T-helper 2 cell treated with Interferon-gamma antibody and Interleukin-4, amounts not matched to agents 5 μg/mL and 100 μg/mL, for 36 hours (primary cell): ENCODE measurements at regions not wholly inside any gene's neighbourhood (a gene's known extent, or its start where the extent isn't known, plus 50 kb on each side); places are given as distances from the start of the nearest gene placed in this dataset.
"Not testable (repeated sequence)": the region's sequence is repeated elsewhere in the genome, so short reads cannot be mapped to it uniquely, and the experiment has no call there.

Experiments used
- DNase-seq: peaks from one replicate; pipeline ENCODE4 v3.0.0; 2021; ENCODE audit warnings: low spot score
- H3K27ac Mint-ChIP-seq: one replicate; pipeline ENCODE4 v1.8.0; 2021; ENCODE audit warnings: mild to moderate bottlenecking, mixed read lengths
- H3K27me3 Mint-ChIP-seq: one replicate; pipeline ENCODE4 v1.8.0; 2021; ENCODE audit warnings: low read depth, mixed read lengths
- H3K36me3 Mint-ChIP-seq: one replicate; pipeline ENCODE4 v1.8.0; 2021; ENCODE audit warnings: low read depth, mixed read lengths
- H3K4me1 Mint-ChIP-seq: one replicate; pipeline ENCODE4 v1.8.0; 2021; ENCODE audit warnings: low read depth, mixed read lengths
- H3K4me3 Mint-ChIP-seq: one replicate; pipeline ENCODE4 v1.8.0; 2022; ENCODE audit warnings: mild to moderate bottlenecking, moderate library complexity, mixed read lengths
- H3K9me3 Mint-ChIP-seq: one replicate; pipeline ENCODE4 v1.8.0; 2021; ENCODE audit warnings: mixed read lengths

GRCh38 chr6:168915242-168915641 is 338.4 kb downstream of the THBS2 start:
- DNase-seq: no peak
- Mint-ChIP-seq H3K27ac (no peak overlapping the region), H3K27me3 (peaks cover 4% of the 10 kb centered on the region), H3K9me3 (no peaks in the 10 kb centered on the region), H3K4me1 (no peaks in the 10 kb centered on the region), H3K4me3 (no peak overlapping the region), H3K36me3 (no peaks in the 10 kb centered on the region)

GRCh38 chr6:168913866-168914469 is 339.7 kb downstream of the THBS2 start:
- DNase-seq: no peak
- no peaks in the 10 kb centered on the region for H3K4me1 Mint-ChIP-seq
- H3K4me3 Mint-ChIP-seq: no peak overlapping the region
- H3K9me3 Mint-ChIP-seq: no peaks in the 10 kb centered on the region
- H3K36me3 Mint-ChIP-seq: no peaks in the 10 kb centered on the region
- H3K27ac Mint-ChIP-seq: no peak overlapping the region
- peaks cover 4% of the 10 kb centered on the region for H3K27me3 Mint-ChIP-seq

DNA sequence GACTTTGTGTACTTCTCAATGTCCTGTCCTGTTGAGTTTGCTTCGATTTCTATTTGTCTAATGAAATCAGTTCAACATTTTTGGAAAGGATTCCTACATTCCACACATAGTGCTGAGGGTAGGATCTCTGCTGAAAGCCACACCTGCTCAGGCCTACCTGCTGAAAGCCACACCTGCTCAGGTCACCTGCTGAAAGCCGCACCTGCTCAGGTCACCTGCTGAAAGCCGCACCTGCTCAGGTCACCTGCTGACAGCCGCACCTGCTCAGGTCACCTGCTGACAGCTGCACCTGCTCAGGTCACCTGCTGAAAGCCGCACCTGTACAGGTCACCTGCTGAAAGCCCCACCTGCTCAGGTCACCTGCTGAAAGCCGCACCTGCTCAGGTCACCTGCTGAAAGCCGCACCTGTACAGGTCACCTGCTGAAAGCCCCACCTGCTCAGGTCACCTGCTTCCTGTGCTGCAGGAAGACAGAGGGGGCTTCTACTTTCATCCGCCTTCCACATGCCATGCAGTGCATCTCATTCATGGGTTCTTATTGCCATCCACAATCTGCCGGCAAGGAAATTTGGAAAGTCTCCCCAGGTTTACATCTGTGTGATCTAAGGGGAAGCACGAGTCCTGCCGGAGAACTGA is 340.3 kb downstream of the THBS2 start:
- not testable (repeated sequence) for H3K27me3 Mint-ChIP-seq, H3K36me3 Mint-ChIP-seq, H3K9me3 Mint-ChIP-seq, DNase-seq, H3K4me1 Mint-ChIP-seq, H3K27ac Mint-ChIP-seq, H3K4me3 Mint-ChIP-seq

DNA sequence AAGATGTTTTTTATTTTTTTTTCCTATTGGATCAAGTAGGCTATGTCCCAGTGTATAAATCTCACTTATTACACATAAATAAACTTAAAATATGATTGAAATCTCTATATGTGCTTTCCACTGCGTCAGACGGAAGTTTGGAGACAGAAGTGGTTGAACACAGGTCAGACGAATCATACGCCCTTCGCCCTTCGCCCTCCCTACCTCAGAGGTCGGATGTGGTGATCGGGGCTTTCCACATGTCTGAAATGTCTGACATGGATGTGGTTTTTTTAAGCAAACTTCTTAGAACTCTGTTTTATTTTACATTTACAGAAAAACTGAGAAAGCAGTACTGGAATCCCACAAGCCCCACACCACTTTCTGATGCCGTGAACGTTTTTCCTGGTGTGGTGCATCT is 344.4 kb downstream of the THBS2 start:
- Mint-ChIP-seq H3K27me3 (no peaks in the 10 kb centered on the region), H3K27ac (no peak overlapping the region), H3K9me3 (no peaks in the 10 kb centered on the region), H3K4me1 (no peaks in the 10 kb centered on the region), H3K4me3 (no peak overlapping the region), H3K36me3 (no peaks in the 10 kb centered on the region)
- DNase-seq: no peak

DNA sequence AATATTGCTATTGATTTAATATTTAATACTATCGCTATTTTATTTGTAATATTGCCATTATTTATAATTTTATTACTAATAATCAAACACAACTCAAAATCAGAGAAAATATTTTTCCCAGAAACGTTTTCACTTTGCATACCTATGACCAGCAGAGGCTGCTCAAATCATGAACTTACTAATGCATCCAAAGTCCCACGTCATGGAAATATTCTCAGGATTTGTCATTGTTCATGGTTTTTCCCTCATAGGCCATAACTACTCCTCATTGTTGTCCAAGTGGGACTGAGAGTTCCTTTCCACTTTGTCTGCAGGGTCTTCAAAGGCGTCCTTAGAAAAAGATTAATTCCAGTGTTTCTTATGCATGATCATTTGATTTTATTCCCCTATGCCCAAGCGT is 344.8 kb downstream of the THBS2 start:
- H3K4me3 Mint-ChIP-seq: no peak overlapping the region
- no peaks in the 10 kb centered on the region for H3K9me3 Mint-ChIP-seq

GRCh38 chr6:168908166-168908565 is 345.5 kb downstream of the THBS2 start:
- Mint-ChIP-seq H3K27ac (no peak overlapping the region), H3K4me1 (no peaks in the 10 kb centered on the region), H3K36me3 (no peaks in the 10 kb centered on the region), H3K4me3 (no peak overlapping the region), H3K27me3 (no peaks in the 10 kb centered on the region), H3K9me3 (no peaks in the 10 kb centered on the region)
- no peak for DNase-seq

More for the DNA sequence above, 344.8 kb downstream of the THBS2 start:
- Mint-ChIP-seq H3K4me1 (no peaks in the 10 kb centered on the region), H3K27me3 (no peaks in the 10 kb centered on the region), H3K36me3 (no peaks in the 10 kb centered on the region), H3K27ac (no peak overlapping the region)
- DNase-seq: no peak

DNA sequence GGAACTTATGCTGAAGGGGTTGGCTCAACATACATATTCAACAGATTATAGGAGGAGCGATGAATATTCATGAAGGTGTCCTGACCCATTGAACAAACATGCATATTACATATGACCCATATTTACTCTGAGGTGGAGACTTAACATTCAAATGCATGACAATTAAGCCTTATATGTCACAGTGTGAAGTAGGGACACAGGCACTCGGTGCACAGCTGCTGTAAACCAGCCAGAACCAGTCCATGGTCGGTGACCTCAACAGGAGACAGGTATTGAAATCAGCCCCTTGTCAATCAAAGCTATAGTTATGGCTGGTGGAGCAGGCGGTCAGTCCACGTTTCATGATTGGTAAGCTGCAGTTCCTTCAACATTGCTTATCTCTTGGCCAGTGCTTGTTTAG is 347.3 kb downstream of the THBS2 start:
- no peaks in the 10 kb centered on the region for H3K9me3 Mint-ChIP-seq
- no peaks in the 10 kb centered on the region for H3K27me3 Mint-ChIP-seq
- H3K4me3 Mint-ChIP-seq: no peak overlapping the region
- no peak overlapping the region for H3K27ac Mint-ChIP-seq
- H3K4me1 Mint-ChIP-seq: no peaks in the 10 kb centered on the region
- no peaks in the 10 kb centered on the region for H3K36me3 Mint-ChIP-seq
- no peak for DNase-seq

GRCh38 chr6:168905451-168906090 is 348.1 kb downstream of the THBS2 start:
- DNase-seq: no peak
- no peak overlapping the region for H3K4me3 Mint-ChIP-seq
- no peak overlapping the region for H3K27ac Mint-ChIP-seq
- no peaks in the 10 kb centered on the region for H3K36me3 Mint-ChIP-seq
- H3K27me3 Mint-ChIP-seq: no peaks in the 10 kb centered on the region
- H3K9me3 Mint-ChIP-seq: no peaks in the 10 kb centered on the region
- H3K4me1 Mint-ChIP-seq: no peaks in the 10 kb centered on the region

DNA sequence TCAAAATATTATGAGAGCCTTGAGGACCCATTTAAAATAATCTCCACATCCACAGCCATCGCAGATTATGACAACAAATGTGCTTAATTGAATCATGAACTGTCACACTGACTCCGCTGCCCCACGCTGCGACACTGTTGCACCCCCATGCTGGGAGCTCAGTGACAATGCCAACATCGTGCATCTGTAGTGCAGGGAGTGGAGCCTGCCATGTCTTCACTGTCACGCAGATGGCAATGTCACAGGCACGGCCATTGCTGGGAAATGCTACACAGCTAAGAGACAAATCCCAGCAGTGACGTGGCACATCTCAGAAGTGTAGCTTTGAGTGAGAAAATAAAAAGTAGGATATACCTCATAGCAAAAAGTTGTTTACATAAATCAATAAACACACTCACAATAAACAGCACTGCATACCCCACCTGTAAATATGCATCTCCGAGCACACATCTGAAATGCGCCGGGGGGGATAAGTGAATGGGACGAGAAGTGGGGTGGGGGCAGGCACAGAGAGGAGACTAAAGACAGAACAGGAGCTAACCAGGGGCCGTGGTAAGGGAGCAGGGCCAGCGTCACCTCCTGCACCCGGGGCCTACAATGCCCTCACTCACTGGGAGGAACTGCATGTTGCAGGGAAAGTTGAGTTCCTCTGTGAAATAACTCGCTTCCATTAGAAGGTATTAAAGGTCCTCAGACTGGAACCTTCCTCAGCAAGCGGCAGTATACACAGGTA is 349.9 kb downstream of the THBS2 start:
- Mint-ChIP-seq H3K27ac (no peak overlapping the region), H3K4me1 (no peaks in the 10 kb centered on the region), H3K9me3 (no peaks in the 10 kb centered on the region), H3K36me3 (no peaks in the 10 kb centered on the region), H3K27me3 (peaks cover 6% of the 10 kb centered on the region), H3K4me3 (no peak overlapping the region)
- no peak for DNase-seq

GRCh38 chr6:168902075-168902474 is 351.6 kb downstream of the THBS2 start:
- Mint-ChIP-seq H3K9me3 (no peaks in the 10 kb centered on the region), H3K27ac (no peak overlapping the region), H3K27me3 (peaks cover 9% of the 10 kb centered on the region), H3K4me3 (no peak overlapping the region), H3K4me1 (no peaks in the 10 kb centered on the region), H3K36me3 (no peaks in the 10 kb centered on the region)
- DNase-seq: no peak

GRCh38 chr6:168901076-168901475 is 352.6 kb downstream of the THBS2 start:
- Mint-ChIP-seq H3K27me3 (peaks cover 9% of the 10 kb centered on the region), H3K27ac (no peak overlapping the region), H3K4me3 (no peak overlapping the region), H3K36me3 (no peaks in the 10 kb centered on the region), H3K4me1 (peaks cover under 1% of the 10 kb centered on the region), H3K9me3 (no peaks in the 10 kb centered on the region)
- no peak for DNase-seq

DNA sequence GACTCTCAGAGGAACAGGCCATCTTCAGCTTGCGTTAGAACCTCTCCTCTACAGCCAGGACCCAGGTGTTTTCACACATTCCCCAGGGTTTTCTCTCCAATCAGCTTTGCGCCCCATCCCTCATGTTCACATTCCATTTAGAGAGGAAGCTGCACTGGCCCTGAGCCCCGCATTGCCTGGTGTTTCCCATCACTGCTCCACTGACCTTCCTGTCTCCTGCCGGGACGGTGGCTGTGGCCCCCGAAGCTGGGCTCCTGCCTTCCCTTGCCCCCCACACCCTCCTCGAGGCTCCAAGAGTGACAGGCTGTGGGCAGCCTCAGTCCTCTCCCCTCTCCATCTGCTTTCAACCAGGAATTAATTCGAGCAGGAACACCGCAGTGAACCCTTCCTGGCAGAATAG is 357.3 kb downstream of the THBS2 start:
- Mint-ChIP-seq H3K9me3 (no peaks in the 10 kb centered on the region), H3K4me3 (no peak overlapping the region), H3K27me3 (peaks cover 9% of the 10 kb centered on the region)

DNA sequence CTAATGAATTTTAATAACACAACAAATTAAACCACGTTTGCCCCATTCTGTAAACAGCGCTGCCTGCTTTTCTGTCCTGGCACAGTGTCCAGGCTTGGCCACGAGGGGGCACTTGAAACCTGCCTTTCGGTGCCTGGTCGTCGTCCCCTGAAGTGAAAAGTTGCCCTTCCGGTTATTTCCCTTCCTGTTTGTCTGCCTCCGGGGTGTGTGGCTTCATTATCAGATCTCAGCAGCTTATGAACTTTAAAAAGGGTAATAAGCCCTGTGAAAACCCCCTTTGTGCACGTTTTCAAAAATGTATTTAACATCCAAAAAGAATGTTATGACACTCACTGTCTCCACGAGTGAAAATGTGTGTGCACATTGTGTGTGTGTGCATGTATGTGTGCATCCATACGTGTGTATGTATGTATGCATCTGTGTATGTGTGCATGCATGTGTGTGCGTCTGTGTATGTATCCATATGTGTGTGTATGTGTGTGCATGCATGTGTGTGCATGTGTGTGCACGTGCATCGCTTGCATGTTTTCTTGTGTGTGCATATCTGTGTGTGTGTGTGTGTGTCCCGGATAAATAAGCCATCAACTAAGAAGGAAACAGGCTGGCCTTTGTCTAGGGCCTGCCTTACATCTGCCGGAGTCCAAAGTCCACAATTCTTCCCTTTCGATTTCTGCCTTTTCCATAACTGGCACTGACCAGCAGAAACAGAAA is 358.4 kb downstream of the THBS2 start:
- peaks cover 11% of the 10 kb centered on the region for H3K4me1 Mint-ChIP-seq
- H3K36me3 Mint-ChIP-seq: no peaks in the 10 kb centered on the region
- H3K27me3 Mint-ChIP-seq: peaks cover 9% of the 10 kb centered on the region
- peak; percentile 64 for DNase-seq
- peak overlapping the region; percentile 3 for H3K27ac Mint-ChIP-seq
- H3K9me3 Mint-ChIP-seq: no peaks in the 10 kb centered on the region
- H3K4me3 Mint-ChIP-seq: peak overlapping the region; percentile 56

More for the DNA sequence above, 357.3 kb downstream of the THBS2 start:
- Mint-ChIP-seq H3K36me3 (no peaks in the 10 kb centered on the region), H3K4me1 (peaks cover 11% of the 10 kb centered on the region), H3K27ac (no peak overlapping the region)
- no peak for DNase-seq

GRCh38 chr6:168892031-168892430 is 361.6 kb downstream of the THBS2 start:
- no peaks in the 10 kb centered on the region for H3K36me3 Mint-ChIP-seq
- peaks cover 11% of the 10 kb centered on the region for H3K4me1 Mint-ChIP-seq
- H3K4me3 Mint-ChIP-seq: no peak overlapping the region
- no peak for DNase-seq
- no peak overlapping the region for H3K27ac Mint-ChIP-seq
- H3K27me3 Mint-ChIP-seq: no peaks in the 10 kb centered on the region
- no peaks in the 10 kb centered on the region for H3K9me3 Mint-ChIP-seq
